NCI-H2171 (cell line): ENCODE measurements at regions not wholly inside any gene's neighbourhood (a gene's known extent, or its start where the extent isn't known, plus 50 kb on each side); places are given as distances from the start of the nearest gene placed in this dataset.
"Not testable (repeated sequence)": the region's sequence is repeated elsewhere in the genome, so short reads cannot be mapped to it uniquely, and the experiment has no call there.

Experiments used
- DNase-seq: peaks from one replicate; lab custom pipeline; 2025; lab: John Stamatoyannopoulos, UW

- no peak for DNase-seq
Observed at GRCh38 chr4:66555301-66555700, 885.0 kb upstream of the EPHA5 start.

GRCh38 chr4:66554826-66555225 is 884.5 kb upstream of the EPHA5 start:
- DNase-seq = no peak

GRCh38 chr4:66545301-66545700 is 875.0 kb upstream of the EPHA5 start:
- not testable (repeated sequence) for DNase-seq

GRCh38 chr4:66544281-66544680 is 874.0 kb upstream of the EPHA5 start:
- no peak for DNase-seq

GRCh38 chr4:66539745-66540144 is 869.5 kb upstream of the EPHA5 start:
- no peak for DNase-seq

- no peak for DNase-seq
Observed at GRCh38 chr4:66524781-66525180, 854.5 kb upstream of the EPHA5 start.

GRCh38 chr4:66522244-66522643 is 852.0 kb upstream of the EPHA5 start:
- no peak for DNase-seq

GRCh38 chr4:66516940-66517339 is 846.7 kb upstream of the EPHA5 start:
- peak; percentile 1 for DNase-seq

GRCh38 chr4:66506985-66507384 is 836.7 kb upstream of the EPHA5 start:
- no peak for DNase-seq

GRCh38 chr4:66501997-66502396 is 831.7 kb upstream of the EPHA5 start:
- no peak for DNase-seq

GRCh38 chr4:66490729-66491128 is 820.4 kb upstream of the EPHA5 start:
- DNase-seq = no peak

- DNase-seq = no peak
Observed at GRCh38 chr4:66489783-66490452, 819.6 kb upstream of the EPHA5 start.

GRCh38 chr4:66489370-66489769 is 819.1 kb upstream of the EPHA5 start:
- DNase-seq = no peak

GRCh38 chr4:66486068-66486467 is 815.8 kb upstream of the EPHA5 start:
- DNase-seq = no peak

- no peak for DNase-seq
Observed at GRCh38 chr4:66482186-66482585, 811.9 kb upstream of the EPHA5 start.

GRCh38 chr4:66475596-66475995 is 805.3 kb upstream of the EPHA5 start:
- DNase-seq = no peak

- no peak for DNase-seq
Observed at GRCh38 chr4:66465111-66465510, 794.8 kb upstream of the EPHA5 start.

GRCh38 chr4:66462890-66463289 is 792.6 kb upstream of the EPHA5 start:
- DNase-seq = not testable (repeated sequence)

GRCh38 chr4:66451741-66452140 is 781.5 kb upstream of the EPHA5 start:
- DNase-seq = no peak

- no peak for DNase-seq
Observed at GRCh38 chr4:66443008-66443407, 772.7 kb upstream of the EPHA5 start.

- DNase-seq = no peak
Observed at GRCh38 chr4:66439508-66439907, 769.2 kb upstream of the EPHA5 start.

- no peak for DNase-seq
Observed at GRCh38 chr4:66433706-66434105, 763.4 kb upstream of the EPHA5 start.

- no peak for DNase-seq
Observed at GRCh38 chr4:66430856-66431255, 760.6 kb upstream of the EPHA5 start.

- DNase-seq = no peak
Observed at GRCh38 chr4:66429276-66429675, 759.0 kb upstream of the EPHA5 start.
